Stimulated activated CD4-positive, alpha-beta T cell treated with anti-CD3 and anti-CD28 coated beads, Interleukin-2, amount 100 ng/mL, for 4 hours (primary cell): ENCODE measurements at regions not wholly inside any gene's neighbourhood (a gene's known extent, or its start where the extent isn't known, plus 50 kb on each side); places are given as distances from the start of the nearest gene placed in this dataset.

Experiments used
- DNase-seq: peaks from one replicate; pipeline ENCODE4 v3.0.0-alpha.2; 2020; ENCODE audit warnings: low read depth

- DNase-seq, result no peak
Observed at GRCh38 chr6:12423832-12424231, 133.7 kb downstream of the EDN1 start.

- no peak for DNase-seq
Observed at GRCh38 chr6:12426121-12426520, 136.0 kb downstream of the EDN1 start.

GRCh38 chr6:12431023-12431422 lies 140.9 kb downstream of the EDN1 start:
- DNase-seq, result no peak

GRCh38 chr6:12436224-12436623 lies 146.1 kb downstream of the EDN1 start:
- no peak for DNase-seq

- DNase-seq, result no peak
Observed at GRCh38 chr6:12436683-12437082, 146.5 kb downstream of the EDN1 start.

GRCh38 chr6:12439296-12439695 lies 149.1 kb downstream of the EDN1 start:
- DNase-seq, result no peak

- DNase-seq, result no peak
Observed at GRCh38 chr6:12440981-12441380, 150.8 kb downstream of the EDN1 start.

- no peak for DNase-seq
Observed at GRCh38 chr6:12442455-12442854, 152.3 kb downstream of the EDN1 start.

GRCh38 chr6:12446394-12446793 lies 156.2 kb downstream of the EDN1 start:
- DNase-seq, result no peak

GRCh38 chr6:12449447-12449846 lies 159.3 kb downstream of the EDN1 start:
- DNase-seq, result no peak

GRCh38 chr6:12450467-12450866 lies 160.3 kb downstream of the EDN1 start:
- no peak for DNase-seq

GRCh38 chr6:12456343-12456742 lies 166.2 kb downstream of the EDN1 start:
- no peak for DNase-seq

GRCh38 chr6:12457094-12457493 lies 166.9 kb downstream of the EDN1 start:
- DNase-seq, result no peak

GRCh38 chr6:12458558-12458957 lies 168.4 kb downstream of the EDN1 start:
- DNase-seq, result no peak

- no peak for DNase-seq
Observed at GRCh38 chr6:12459945-12460661, 169.9 kb downstream of the EDN1 start.

- no peak for DNase-seq
Observed at GRCh38 chr6:12467706-12468670, 177.8 kb downstream of the EDN1 start.

GRCh38 chr6:12472601-12473038 lies 182.5 kb downstream of the EDN1 start:
- DNase-seq, result no peak

- DNase-seq, result no peak
Observed at GRCh38 chr6:12473494-12473893, 183.3 kb downstream of the EDN1 start.

- DNase-seq, result no peak
Observed at GRCh38 chr6:12474167-12475140, 184.3 kb downstream of the EDN1 start.

- no peak for DNase-seq
Observed at GRCh38 chr6:12476484-12476883, 186.3 kb downstream of the EDN1 start.

- DNase-seq, result no peak
Observed at GRCh38 chr6:12477616-12478015, 187.5 kb downstream of the EDN1 start.

- no peak for DNase-seq
Observed at GRCh38 chr6:12478921-12479320, 188.8 kb downstream of the EDN1 start.
